A549 (cell line): ENCODE measurements at regions not wholly inside any gene's neighbourhood (a gene's known extent, or its start where the extent isn't known, plus 50 kb on each side); places are given as distances from the start of the nearest gene placed in this dataset.

Experiments used
- CTCF ChIP-seq: fragments of >200 bp; sonication (Bioruptor Twin); formaldehyde crosslinking; IDR thresholded peaks from 3 replicates; pipeline ENCODE4 v1.5.1; 2016
- HOXA7 ChIP-seq: fragments of 250-450 bp; sonication (Bioruptor Pico); IDR thresholded peaks from 2 replicates; pipeline ENCODE4 v1.5.0; 2020; ENCODE audit warnings: mild to moderate bottlenecking, moderate library complexity
- RARB ChIP-seq: fragments of 250-450 bp; sonication (Bioruptor Pico); IDR thresholded peaks from 2 replicates; pipeline ENCODE4 v1.8.0; 2021; ENCODE audit warnings: mild to moderate bottlenecking, moderate library complexity
- RFX5 ChIP-seq: fragments of 450-650 bp; IDR thresholded peaks from 2 replicates; pipeline ENCODE4 v1.7.1; 2014; ENCODE audit warnings: antibody characterized with exemption, mild to moderate bottlenecking, moderate library complexity
- ZNF302 ChIP-seq: fragments of 250-450 bp; sonication (Bioruptor Pico); IDR thresholded peaks from 2 replicates; pipeline ENCODE4 v1.9.0; 2021; ENCODE audit warnings: inconsistent platforms, mild to moderate bottlenecking, moderate library complexity

GRCh38 chr12:91975891-91976290 is 169.8 kb downstream of the BTG1 start:
- TF ChIP-seq ZNF302 (CRISPR knock-in tag) (no peak), RFX5 (no peak), CTCF (no peak), RARB (CRISPR knock-in tag) (no peak), HOXA7 (CRISPR knock-in tag) (no peak)
